H1 (cell line): ENCODE measurements at regions not wholly inside any gene's neighbourhood (a gene's known extent, or its start where the extent isn't known, plus 50 kb on each side); places are given as distances from the start of the nearest gene placed in this dataset.

Source experiments
- CTCF ChIA-PET: fragments of 300-600 bp; sonication (Branson Sonifier 250); formaldehyde crosslinking; loops from one replicate; lab custom pipeline; 2021; ENCODE audit not compliant: partially characterized antibody; lab: Charles Lee
- POLR2A ChIA-PET: fragments of 300-600 bp; sonication (Branson Sonifier 250); formaldehyde crosslinking; loops from one replicate; lab custom pipeline; 2021; ENCODE audit warnings: inconsistent platforms; ENCODE audit not compliant: partially characterized antibody; lab: Charles Lee
- DNase-seq, 2 experiments: peaks; one replicate each; pipeline versions ENCODE4 v3.0.0 to v3.0.0-alpha.2; 2010 to 2022; ENCODE audit warnings: low spot score in 2 of 2, low read depth in 1 of 2, mixed read lengths in 1 of 2
- FAIRE-seq: peaks from 2 replicates; lab custom pipeline; 2011; peaks lifted over from hg19 to GRCh38; lab: Jason Lieb, UNC
- H2AFZ ChIP-seq: 2 replicates; pipeline ENCODE4 v1.8.1; 2012; ENCODE audit warnings: low read length, inconsistent platforms
- H2AK5ac ChIP-seq: 2 replicates; pipeline ENCODE4 v1.6.1; 2013; ENCODE audit warnings: low read depth, low read length
- H2BK120ac ChIP-seq: replicated peaks from 2 replicates; pipeline ENCODE3; 2013; ENCODE audit warnings: low read depth, low read length, inconsistent platforms
- H2BK12ac ChIP-seq: 2 replicates; pipeline ENCODE4 v1.6.1; 2013; ENCODE audit warnings: low read depth, low read length
- H2BK15ac ChIP-seq: 2 replicates; pipeline ENCODE4 v1.6.1; 2013; ENCODE audit warnings: low read length
- H2BK20ac ChIP-seq: 2 replicates; pipeline ENCODE4 v1.6.1; 2013; ENCODE audit warnings: low read length
- H2BK5ac ChIP-seq: 2 replicates; pipeline ENCODE4 v1.6.1; 2013; ENCODE audit warnings: low read depth, low read length
- H3K14ac ChIP-seq: 2 replicates; pipeline ENCODE4 v1.6.1; 2013; ENCODE audit warnings: inconsistent platforms; ENCODE audit not compliant: insufficient read length
- H3K18ac ChIP-seq: 2 replicates; pipeline ENCODE4 v1.6.1; 2013; ENCODE audit warnings: low read length; ENCODE audit errors: extremely low read depth
- H3K23ac ChIP-seq: 2 replicates; pipeline ENCODE4 v1.6.1; 2013; ENCODE audit warnings: inconsistent platforms; ENCODE audit not compliant: insufficient read length
- H3K23me2 ChIP-seq: 2 replicates; pipeline ENCODE4 v1.6.1; 2013; ENCODE audit warnings: low read depth, low read length
- H3K27ac ChIP-seq: 2 replicates; pipeline ENCODE4 v1.6.1; 2011; ENCODE audit warnings: low read depth, low read length, inconsistent platforms
- H3K27me3 ChIP-seq, 4 experiments: replicated peaks in 1 of 4; 1 replicate in 1 of 4; 2 replicates in 3 of 4; pipeline versions ENCODE4 v1.6.1 to v1.8.1; 2011 to 2013; ENCODE audit warnings: low read length in 3 of 4, mild to moderate bottlenecking in 3 of 4, inconsistent platforms in 2 of 4, mixed read lengths in 2 of 4, moderate library complexity in 1 of 4; ENCODE audit not compliant: control insufficient read depth in 3 of 4, insufficient read depth in 3 of 4; ENCODE audit errors: extremely low read depth in 1 of 4
- H3K36me3 ChIP-seq, 4 experiments: 2 replicates each; pipeline versions ENCODE4 v1.6.1 to v1.8.1; 2011 to 2013; ENCODE audit warnings: mild to moderate bottlenecking in 4 of 4, low read length in 3 of 4, moderate library complexity in 2 of 4, control low read depth in 1 of 4, inconsistent platforms in 1 of 4; ENCODE audit not compliant: insufficient read depth in 4 of 4, control insufficient read depth in 2 of 4
- H3K4ac ChIP-seq: replicated peaks from 2 replicates; pipeline ENCODE3; 2013; ENCODE audit warnings: low read length, low read depth, mixed read lengths, inconsistent platforms; ENCODE audit not compliant: insufficient read length
- H3K4me1 ChIP-seq, 4 experiments: replicated peaks in 1 of 4; 1 replicate in 1 of 4; 2 replicates in 3 of 4; pipeline versions ENCODE4 v1.6.1 to v1.8.1; 2011 to 2013; ENCODE audit warnings: low read length in 3 of 4, inconsistent platforms in 2 of 4, mixed read lengths in 1 of 4; ENCODE audit not compliant: insufficient read depth in 4 of 4, control insufficient read depth in 3 of 4
- H3K4me2 ChIP-seq, 2 experiments: 2 replicates each; pipeline versions ENCODE4 v1.6.1 to v1.8.1; 2011 to 2013; ENCODE audit warnings: low read depth in 2 of 2, low read length in 2 of 2, control low read depth in 1 of 2, inconsistent platforms in 1 of 2, mild to moderate bottlenecking in 1 of 2; ENCODE audit not compliant: insufficient read depth in 1 of 2
- H3K4me3 ChIP-seq, 4 experiments: fragments of 200-600, 300-600 bp in 1 of 4; sonication (generic), shearing (Covaris generic), sonication (Bioruptor Twin) in 1 of 4; 2 replicates each; pipeline versions ENCODE4 v1.5.1 to v1.8.1; 2011 to 2016; ENCODE audit warnings: low read length in 4 of 4, low read depth in 3 of 4, control low read depth in 2 of 4, inconsistent platforms in 2 of 4, mild to moderate bottlenecking in 2 of 4, mixed read lengths in 1 of 4, moderate library complexity in 1 of 4; ENCODE audit not compliant: insufficient read depth in 2 of 4; ENCODE audit errors: extremely low read depth in 1 of 4
- H3K56ac ChIP-seq: replicated peaks from 2 replicates; pipeline ENCODE3; 2013; ENCODE audit warnings: low read depth, mild to moderate bottlenecking, mixed read lengths, low read length, inconsistent platforms; ENCODE audit not compliant: insufficient read length
- H3K79me1 ChIP-seq: 2 replicates; pipeline ENCODE4 v1.6.1; 2013; ENCODE audit warnings: low read depth, low read length, control low read depth
- H3K79me2 ChIP-seq, 2 experiments: 2 replicates each; pipeline versions ENCODE4 v1.6.1 to v1.8.1; 2012 to 2013; ENCODE audit warnings: low read length in 2 of 2, mild to moderate bottlenecking in 2 of 2, inconsistent platforms in 1 of 2; ENCODE audit not compliant: insufficient read depth in 2 of 2, control insufficient read depth in 1 of 2
- H3K9ac ChIP-seq, 4 experiments: replicated peaks in 1 of 4; 1 replicate in 1 of 4; 2 replicates in 3 of 4; pipeline versions ENCODE4 v1.6.1 to v1.8.1; 2011 to 2013; ENCODE audit warnings: low read depth in 3 of 4, low read length in 3 of 4, control low read depth in 2 of 4, mild to moderate bottlenecking in 2 of 4, moderate library complexity in 2 of 4, inconsistent platforms in 1 of 4; ENCODE audit errors: extremely low read depth in 1 of 4
- H3K9me3 ChIP-seq, 2 experiments: 2 replicates each; pipeline versions ENCODE4 v1.6.1 to v1.8.1; 2012 to 2013; ENCODE audit warnings: mild to moderate bottlenecking in 2 of 2, moderate library complexity in 2 of 2, control low read depth in 1 of 2, inconsistent platforms in 1 of 2, low read depth in 1 of 2, low read length in 1 of 2, mixed read lengths in 1 of 2; ENCODE audit not compliant: insufficient read depth in 2 of 2
- H4K20me1 ChIP-seq, 2 experiments: replicated peaks in 1 of 2; 2 replicates each; pipeline versions ENCODE3 to v1.8.1; 2011 to 2013; ENCODE audit warnings: inconsistent platforms in 2 of 2, low read length in 2 of 2, mild to moderate bottlenecking in 1 of 2; ENCODE audit not compliant: insufficient read depth in 2 of 2, control insufficient read depth in 1 of 2
- H4K5ac ChIP-seq: 2 replicates; pipeline ENCODE4 v1.6.1; 2013; ENCODE audit warnings: low read length, low read depth, mixed read lengths, inconsistent platforms; ENCODE audit not compliant: insufficient read length
- H4K8ac ChIP-seq: 2 replicates; pipeline ENCODE4 v1.8.0; 2013; ENCODE audit warnings: mild to moderate bottlenecking, moderate library complexity, low read length, inconsistent platforms; ENCODE audit not compliant: insufficient read depth; ENCODE audit errors: extremely low read depth
- H4K91ac ChIP-seq: replicated peaks from 2 replicates; pipeline ENCODE3; 2013; ENCODE audit warnings: low read length, mixed read lengths, inconsistent platforms; ENCODE audit not compliant: insufficient read length
- TEAD4 ChIP-seq: IDR thresholded peaks from 2 replicates; pipeline ENCODE4 v1.6.1; 2012; ENCODE audit warnings: low read depth, low read length, inconsistent platforms, mixed read lengths
- WGBS, 2 experiments: shearing (Covaris generic) in 1 of 2; methylation state at CpG; one replicate each; pipeline versions ENCODE4 v1.1.6 to v1.1.7; 2013 to 2015; ENCODE audit warnings: low lambda C conversion rate in 2 of 2, mixed read lengths in 2 of 2, inconsistent platforms in 1 of 2, low coverage in 1 of 2, missing lambda C conversion rate in 1 of 2; ENCODE audit not compliant: insufficient replicate concordance in 2 of 2, insufficient coverage in 1 of 2, insufficient read length in 1 of 2; ENCODE audit errors: extremely low coverage in 1 of 2, missing lambda C conversion rate in 1 of 2; 5-methylcytosine and 5-hydroxymethylcytosine counted together

DNA sequence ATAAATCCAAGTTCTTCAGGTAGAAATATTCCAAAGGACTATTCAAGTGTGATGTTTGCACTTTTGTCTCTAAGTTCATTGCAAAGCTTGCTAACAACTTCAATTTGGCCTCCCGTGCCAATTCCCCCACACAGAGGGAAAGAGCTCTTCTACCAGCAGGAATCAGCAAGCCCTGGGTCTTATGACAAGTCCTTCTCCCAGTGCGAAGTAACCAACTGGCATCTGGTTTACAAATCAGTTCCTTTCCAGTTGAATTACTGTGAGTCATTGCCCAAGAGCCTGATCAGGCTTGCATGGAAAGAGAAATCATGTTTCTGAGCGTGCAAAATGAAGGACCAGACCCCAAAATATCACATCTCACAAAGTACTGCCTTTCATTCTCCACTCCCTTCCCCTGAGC is 62.7 kb upstream of the SLCO3A1 start:
- H3K79me1 ChIP-seq = no peaks in the 10 kb centered on the region
- H3K4me2 ChIP-seq = no peak overlapping the region
- H3K56ac ChIP-seq = no peak overlapping the region
- H3K9ac ChIP-seq = no peak overlapping the region
- H4K20me1 ChIP-seq = no peaks in the 10 kb centered on the region
- H2BK15ac ChIP-seq = no peak overlapping the region
- H4K8ac ChIP-seq = no peak overlapping the region
- H3K9me3 ChIP-seq = no peaks in the 10 kb centered on the region
- no peak overlapping the region for H3K14ac ChIP-seq
- H3K27ac ChIP-seq = no peak overlapping the region
- no peak overlapping the region for H2BK120ac ChIP-seq
- TF ChIP-seq TEAD4 = no peak
- TF ChIP-seq, all 59 proteins: peak for 0
- Histone ChIP-seq H3K23me2 (no peaks in the 10 kb centered on the region), H2AK5ac (no peak overlapping the region), H3K79me2 (no peaks in the 10 kb centered on the region), H2AFZ (no peak overlapping the region), H2BK5ac (no peak overlapping the region), H3K4me3 (no peak overlapping the region), H3K23ac (no peak overlapping the region), H4K5ac (no peak overlapping the region), H2BK20ac (no peak overlapping the region), H3K4ac (no peak overlapping the region), H3K4me1 (no peaks in the 10 kb centered on the region), H3K36me3 (no peaks in the 10 kb centered on the region), H3K18ac (no peak overlapping the region), H4K91ac (no peak overlapping the region), H2BK12ac (no peak overlapping the region), H3K27me3 (no peaks in the 10 kb centered on the region)
- DNase-seq = no peak
- CTCF ChIA-PET = interaction anchor here (0.7 to 1.5 kb wide), 3 partner anchors 9 to 62 kb away, joined by 3 to 4 read pairs (median 3); no protein-coding TSS in a partner anchor
- WGBS, 2 experiments = 92% methylated on average over 3 of the region's 3 CpGs; no CpG with 5 or more reads in 1 of the 2 experiments
- POLR2A ChIA-PET = no interaction called here
- no peak for FAIRE-seq
